ENCODE measurements at regions not wholly inside any gene's neighbourhood (a gene's known extent, or its start where the extent isn't known, plus 50 kb on each side); places are given as distances from the start of the nearest gene placed in this dataset.

DNA sequence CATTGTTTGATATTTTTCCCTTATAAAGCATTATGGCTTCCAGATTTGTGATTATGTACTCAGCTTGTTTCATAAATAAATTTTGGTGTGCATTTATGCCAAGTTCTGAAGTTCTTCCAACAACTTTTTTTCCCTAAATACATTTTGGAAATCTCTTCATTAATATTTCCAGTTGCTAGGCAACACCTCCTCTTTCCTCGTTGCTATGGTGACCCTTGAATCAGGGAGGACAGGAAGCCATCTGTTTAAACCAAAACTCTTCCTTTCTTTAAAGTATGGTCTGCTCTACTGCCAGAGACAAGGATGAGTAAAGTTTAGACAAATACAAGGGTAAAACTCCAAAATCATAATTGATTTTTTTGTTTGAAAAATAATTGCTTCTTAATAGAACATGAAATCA lies 779.3 kb downstream of the CDH9 start:
- RAD21 ChIA-PET (ENCODE audit: unreplicated experiment) = no interaction called here
- in situ Hi-C loops (cut with MboI) = no loop called here
- TF ChIP-seq JUND (IDR thresholded peaks at IDR 0.05; ENCODE audit: low read depth, low read length) (no peak), ZNF274 (IDR thresholded peaks at IDR 0.05; ENCODE audit: insufficient read depth, insufficient read length) (no peak), RUNX3 (IDR thresholded peaks at IDR 0.05; ENCODE audit: low read length) (no peak), TCF3 (IDR thresholded peaks at IDR 0.05; ENCODE audit: borderline replicate concordance, insufficient read depth, low read depth, low read length) (no peak)
- Histone ChIP-seq H3K4me1 (ENCODE audit: control insufficient read depth, insufficient read depth, low read length) (no peaks in the 10 kb centered on the region), H2AFZ (ENCODE audit: control insufficient read depth, low read depth, low read length) (no peak overlapping the region), H3K4me2 (ENCODE audit: control insufficient read depth, insufficient read depth) (no peak overlapping the region), H3K9me3 (replicated peaks; ENCODE audit: control insufficient read depth, insufficient read depth, low read length) (no peaks in the 10 kb centered on the region), H3K9ac (ENCODE audit: control insufficient read depth, insufficient read depth, low read length) (no peak overlapping the region), H3K27me3 (replicated peaks in 1 of 2; ENCODE audit: control insufficient read depth in 2 of 2, insufficient read depth in 2 of 2, low read length in 1 of 2) (no peaks in the 10 kb centered on the region), H3K4me3 (no peak overlapping the region), H3K27ac (ENCODE audit: control insufficient read depth, insufficient read depth) (no peak overlapping the region), H4K20me1 (ENCODE audit: control insufficient read depth, insufficient read depth) (no peaks in the 10 kb centered on the region), H3K36me3 (ENCODE audit: control insufficient read depth in 2 of 2, insufficient read depth in 2 of 2, low read length in 1 of 2) (no peaks in the 10 kb centered on the region), H3K79me2 (ENCODE audit: control insufficient read depth, insufficient read depth, low read length) (no peaks in the 10 kb centered on the region)
- POLR2A ChIA-PET = no interaction called here
- BruUV-seq (replicated peaks) = no TSS peak
- no peak for FAIRE-seq
- CTCF ChIA-PET = no interaction called here
- 0% methylated on average over 1 of the region's 1 CpG for WGBS (ENCODE audit: insufficient coverage, insufficient replicate concordance, low lambda C conversion rate, missing lambda C conversion rate)
- intact Hi-C loops (cut with micrococcal nuclease; ENCODE audit: unreplicated experiment) = no loop called here
- no peak for ATAC-seq
- SMC1A ChIA-PET (ENCODE audit: uncharacterized antibody, unreplicated experiment) = no interaction called here
- DNase-seq (ENCODE audit: low read depth, low spot score) = no peak

DNA sequence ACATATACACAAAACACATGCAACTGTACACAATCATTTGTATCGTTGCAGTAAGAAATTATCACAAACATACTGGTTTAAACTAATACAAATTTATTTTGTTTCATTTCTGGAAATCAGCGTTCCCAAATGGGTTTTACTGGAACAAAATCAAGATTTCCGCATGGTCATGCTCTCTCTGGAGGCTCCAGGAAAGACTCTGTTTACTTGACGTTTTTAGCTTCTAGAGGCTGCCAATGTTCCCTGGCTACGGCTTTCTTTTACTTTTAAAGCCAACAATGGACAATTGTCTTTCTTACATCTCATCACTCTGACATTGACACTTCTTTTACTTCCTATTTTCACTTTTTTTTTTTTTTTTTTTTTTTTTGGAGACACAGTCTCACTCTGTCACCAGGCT lies 793.1 kb downstream of the CDH9 start:
- CTCF ChIA-PET = interaction anchor here (0.6 kb wide), 1 partner anchor 221 kb away, joined by 4 read pairs; no protein-coding TSS in a partner anchor
- intact Hi-C loops (cut with micrococcal nuclease; ENCODE audit: unreplicated experiment) (no loop called here), in situ Hi-C loops (cut with MboI) (no loop called here)
- POLR2A ChIA-PET = no interaction called here
- no TSS peak for BruUV-seq (replicated peaks)
- Histone ChIP-seq H3K4me3 (no peak overlapping the region), H4K20me1 (ENCODE audit: control insufficient read depth, insufficient read depth) (no peaks in the 10 kb centered on the region), H3K79me2 (ENCODE audit: control insufficient read depth, insufficient read depth, low read length) (no peaks in the 10 kb centered on the region), H3K9ac (ENCODE audit: control insufficient read depth, insufficient read depth, low read length) (no peak overlapping the region), H3K36me3 (ENCODE audit: control insufficient read depth in 2 of 2, insufficient read depth in 2 of 2, low read length in 1 of 2) (no peaks in the 10 kb centered on the region), H2AFZ (ENCODE audit: control insufficient read depth, low read depth, low read length) (no peak overlapping the region), H3K4me2 (ENCODE audit: control insufficient read depth, insufficient read depth) (no peak overlapping the region), H3K4me1 (ENCODE audit: control insufficient read depth, insufficient read depth, low read length) (no peaks in the 10 kb centered on the region), H3K27me3 (replicated peaks in 1 of 2; ENCODE audit: control insufficient read depth in 2 of 2, insufficient read depth in 2 of 2, low read length in 1 of 2) (no peaks in the 10 kb centered on the region), H3K9me3 (replicated peaks; ENCODE audit: control insufficient read depth, insufficient read depth, low read length) (no peaks in the 10 kb centered on the region), H3K27ac (ENCODE audit: control insufficient read depth, insufficient read depth) (no peak overlapping the region)
- RAD21 ChIA-PET (ENCODE audit: unreplicated experiment) = interaction anchor here (0.6 to 0.7 kb wide), 2 partner anchors 20 to 22 kb away, joined by 3 to 5 read pairs; no protein-coding TSS in a partner anchor
- DNase-seq (ENCODE audit: low read depth, low spot score) (no peak), ATAC-seq (no peak), FAIRE-seq (no peak)
- SMC1A ChIA-PET (ENCODE audit: uncharacterized antibody, unreplicated experiment) = no interaction called here
- WGBS (ENCODE audit: insufficient coverage, insufficient replicate concordance, low lambda C conversion rate, missing lambda C conversion rate) = 32% methylated on average over 5 of the region's 5 CpGs
- TF ChIP-seq IKZF2 (IDR thresholded peaks at IDR 0.05) = no peak
- TF ChIP-seq, protein P1, sequence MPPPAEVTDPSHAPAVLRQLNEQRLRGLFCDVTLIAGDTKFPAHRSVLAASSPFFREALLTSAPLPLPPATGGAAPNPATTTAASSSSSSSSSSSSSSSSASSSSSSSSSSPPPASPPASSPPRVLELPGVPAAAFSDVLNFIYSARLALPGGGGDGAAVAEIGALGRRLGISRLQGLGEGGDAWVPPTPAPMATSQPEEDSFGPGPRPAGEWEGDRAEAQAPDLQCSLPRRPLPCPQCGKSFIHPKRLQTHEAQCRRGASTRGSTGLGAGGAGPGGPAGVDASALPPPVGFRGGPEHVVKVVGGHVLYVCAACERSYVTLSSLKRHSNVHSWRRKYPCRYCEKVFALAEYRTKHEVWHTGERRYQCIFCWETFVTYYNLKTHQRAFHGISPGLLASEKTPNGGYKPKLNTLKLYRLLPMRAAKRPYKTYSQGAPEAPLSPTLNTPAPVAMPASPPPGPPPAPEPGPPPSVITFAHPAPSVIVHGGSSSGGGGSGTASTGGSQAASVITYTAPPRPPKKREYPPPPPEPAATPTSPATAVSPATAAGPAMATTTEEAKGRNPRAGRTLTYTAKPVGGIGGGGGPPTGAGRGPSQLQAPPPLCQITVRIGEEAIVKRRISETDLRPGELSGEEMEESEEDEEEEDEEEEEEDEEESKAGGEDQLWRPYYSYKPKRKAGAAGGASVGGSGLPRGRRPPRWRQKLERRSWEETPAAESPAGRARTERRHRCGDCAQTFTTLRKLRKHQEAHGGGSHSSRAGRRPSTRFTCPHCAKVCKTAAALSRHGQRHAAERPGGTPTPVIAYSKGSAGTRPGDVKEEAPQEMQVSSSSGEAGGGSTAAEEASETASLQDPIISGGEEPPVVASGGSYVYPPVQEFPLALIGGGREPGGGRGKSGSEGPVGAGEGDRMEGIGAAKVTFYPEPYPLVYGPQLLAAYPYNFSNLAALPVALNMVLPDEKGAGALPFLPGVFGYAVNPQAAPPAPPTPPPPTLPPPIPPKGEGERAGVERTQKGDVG (CRISPR knock-in tag; IDR thresholded peaks at IDR 0.05) = no peak
- TF ChIP-seq, protein P2, sequence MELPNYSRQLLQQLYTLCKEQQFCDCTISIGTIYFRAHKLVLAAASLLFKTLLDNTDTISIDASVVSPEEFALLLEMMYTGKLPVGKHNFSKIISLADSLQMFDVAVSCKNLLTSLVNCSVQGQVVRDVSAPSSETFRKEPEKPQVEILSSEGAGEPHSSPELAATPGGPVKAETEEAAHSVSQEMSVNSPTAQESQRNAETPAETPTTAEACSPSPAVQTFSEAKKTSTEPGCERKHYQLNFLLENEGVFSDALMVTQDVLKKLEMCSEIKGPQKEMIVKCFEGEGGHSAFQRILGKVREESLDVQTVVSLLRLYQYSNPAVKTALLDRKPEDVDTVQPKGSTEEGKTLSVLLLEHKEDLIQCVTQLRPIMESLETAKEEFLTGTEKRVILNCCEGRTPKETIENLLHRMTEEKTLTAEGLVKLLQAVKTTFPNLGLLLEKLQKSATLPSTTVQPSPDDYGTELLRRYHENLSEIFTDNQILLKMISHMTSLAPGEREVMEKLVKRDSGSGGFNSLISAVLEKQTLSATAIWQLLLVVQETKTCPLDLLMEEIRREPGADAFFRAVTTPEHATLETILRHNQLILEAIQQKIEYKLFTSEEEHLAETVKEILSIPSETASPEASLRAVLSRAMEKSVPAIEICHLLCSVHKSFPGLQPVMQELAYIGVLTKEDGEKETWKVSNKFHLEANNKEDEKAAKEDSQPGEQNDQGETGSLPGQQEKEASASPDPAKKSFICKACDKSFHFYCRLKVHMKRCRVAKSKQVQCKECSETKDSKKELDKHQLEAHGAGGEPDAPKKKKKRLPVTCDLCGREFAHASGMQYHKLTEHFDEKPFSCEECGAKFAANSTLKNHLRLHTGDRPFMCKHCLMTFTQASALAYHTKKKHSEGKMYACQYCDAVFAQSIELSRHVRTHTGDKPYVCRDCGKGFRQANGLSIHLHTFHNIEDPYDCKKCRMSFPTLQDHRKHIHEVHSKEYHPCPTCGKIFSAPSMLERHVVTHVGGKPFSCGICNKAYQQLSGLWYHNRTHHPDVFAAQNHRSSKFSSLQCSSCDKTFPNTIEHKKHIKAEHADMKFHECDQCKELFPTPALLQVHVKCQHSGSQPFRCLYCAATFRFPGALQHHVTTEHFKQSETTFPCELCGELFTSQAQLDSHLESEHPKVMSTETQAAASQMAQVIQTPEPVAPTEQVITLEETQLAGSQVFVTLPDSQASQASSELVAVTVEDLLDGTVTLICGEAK (IDR thresholded peaks at IDR 0.05; ENCODE audit: borderline replicate concordance) = no peak
- TF ChIP-seq, protein P3, sequence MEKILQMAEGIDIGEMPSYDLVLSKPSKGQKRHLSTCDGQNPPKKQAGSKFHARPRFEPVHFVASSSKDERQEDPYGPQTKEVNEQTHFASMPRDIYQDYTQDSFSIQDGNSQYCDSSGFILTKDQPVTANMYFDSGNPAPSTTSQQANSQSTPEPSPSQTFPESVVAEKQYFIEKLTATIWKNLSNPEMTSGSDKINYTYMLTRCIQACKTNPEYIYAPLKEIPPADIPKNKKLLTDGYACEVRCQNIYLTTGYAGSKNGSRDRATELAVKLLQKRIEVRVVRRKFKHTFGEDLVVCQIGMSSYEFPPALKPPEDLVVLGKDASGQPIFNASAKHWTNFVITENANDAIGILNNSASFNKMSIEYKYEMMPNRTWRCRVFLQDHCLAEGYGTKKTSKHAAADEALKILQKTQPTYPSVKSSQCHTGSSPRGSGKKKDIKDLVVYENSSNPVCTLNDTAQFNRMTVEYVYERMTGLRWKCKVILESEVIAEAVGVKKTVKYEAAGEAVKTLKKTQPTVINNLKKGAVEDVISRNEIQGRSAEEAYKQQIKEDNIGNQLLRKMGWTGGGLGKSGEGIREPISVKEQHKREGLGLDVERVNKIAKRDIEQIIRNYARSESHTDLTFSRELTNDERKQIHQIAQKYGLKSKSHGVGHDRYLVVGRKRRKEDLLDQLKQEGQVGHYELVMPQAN (conservative IDR thresholded peaks at IDR 0.05) = no peak
